SH-SY5Y (cell line): ENCODE measurements at regions not wholly inside any gene's neighbourhood (a gene's known extent, or its start where the extent isn't known, plus 50 kb on each side); places are given as distances from the start of the nearest gene placed in this dataset.

Experiments
- GATA2 ChIP-seq: IDR thresholded peaks from 2 replicates; pipeline ENCODE4 v1.6.1; 2011; ENCODE audit warnings: mild to moderate bottlenecking, low read depth, low read length
- GATA3 ChIP-seq: IDR thresholded peaks from 2 replicates; pipeline ENCODE4 v1.6.1; 2011; ENCODE audit warnings: low read depth, mild to moderate bottlenecking, low read length, moderate library complexity

- TF ChIP-seq GATA2 (no peak), GATA3 (no peak)
Measured at GRCh38 chr21:32119389-32119788, 159.5 kb downstream of the MIS18A start.
